DND-41 (cell line): ENCODE measurements at regions not wholly inside any gene's neighbourhood (a gene's known extent, or its start where the extent isn't known, plus 50 kb on each side); places are given as distances from the start of the nearest gene placed in this dataset.

Source experiments
- EZH2 ChIP-seq: IDR thresholded peaks from 3 replicates; pipeline ENCODE4 v1.6.1; 2012; ENCODE audit warnings: borderline replicate concordance, low read depth, mild to moderate bottlenecking, moderate library complexity, low read length, inconsistent platforms; ENCODE audit not compliant: severe bottlenecking
- TF ChIP-seq, protein P1 (sequence below): IDR thresholded peaks from 2 replicates; pipeline ENCODE4 v1.5.1; 2012; ENCODE audit warnings: borderline replicate concordance, low read length, moderate library complexity, mild to moderate bottlenecking; ENCODE audit not compliant: poor library complexity, severe bottlenecking; ENCODE audit errors: extremely low read depth

DNA sequence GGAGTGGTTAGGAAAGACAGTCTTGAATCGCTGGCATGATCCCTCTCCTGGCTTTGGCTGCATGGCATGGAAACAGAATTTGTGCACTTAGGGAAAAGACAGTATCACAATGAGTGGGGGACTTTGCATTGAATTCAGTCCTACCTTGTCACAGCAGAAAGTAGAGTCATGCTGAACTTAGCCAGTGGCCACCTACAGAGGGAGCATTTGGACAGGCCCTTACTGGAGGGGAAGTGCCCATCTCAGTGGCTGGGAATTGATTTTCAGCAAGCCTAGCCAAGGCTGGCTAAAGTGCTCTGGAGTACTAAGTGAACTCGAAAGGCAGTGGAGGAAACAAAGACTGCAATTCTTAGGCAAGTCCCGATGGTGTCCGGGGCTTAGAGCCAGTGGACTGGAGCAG lies 364.3 kb upstream of the TOM1L1 start:
- TF ChIP-seq, protein P1, sequence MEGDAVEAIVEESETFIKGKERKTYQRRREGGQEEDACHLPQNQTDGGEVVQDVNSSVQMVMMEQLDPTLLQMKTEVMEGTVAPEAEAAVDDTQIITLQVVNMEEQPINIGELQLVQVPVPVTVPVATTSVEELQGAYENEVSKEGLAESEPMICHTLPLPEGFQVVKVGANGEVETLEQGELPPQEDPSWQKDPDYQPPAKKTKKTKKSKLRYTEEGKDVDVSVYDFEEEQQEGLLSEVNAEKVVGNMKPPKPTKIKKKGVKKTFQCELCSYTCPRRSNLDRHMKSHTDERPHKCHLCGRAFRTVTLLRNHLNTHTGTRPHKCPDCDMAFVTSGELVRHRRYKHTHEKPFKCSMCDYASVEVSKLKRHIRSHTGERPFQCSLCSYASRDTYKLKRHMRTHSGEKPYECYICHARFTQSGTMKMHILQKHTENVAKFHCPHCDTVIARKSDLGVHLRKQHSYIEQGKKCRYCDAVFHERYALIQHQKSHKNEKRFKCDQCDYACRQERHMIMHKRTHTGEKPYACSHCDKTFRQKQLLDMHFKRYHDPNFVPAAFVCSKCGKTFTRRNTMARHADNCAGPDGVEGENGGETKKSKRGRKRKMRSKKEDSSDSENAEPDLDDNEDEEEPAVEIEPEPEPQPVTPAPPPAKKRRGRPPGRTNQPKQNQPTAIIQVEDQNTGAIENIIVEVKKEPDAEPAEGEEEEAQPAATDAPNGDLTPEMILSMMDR, result no peak
- no peak for TF ChIP-seq EZH2
